Progenitor cell of endocrine pancreas (in vitro differentiated cells): ENCODE measurements at regions not wholly inside any gene's neighbourhood (a gene's known extent, or its start where the extent isn't known, plus 50 kb on each side); places are given as distances from the start of the nearest gene placed in this dataset.
"Not testable (repeated sequence)": the region's sequence is repeated elsewhere in the genome, so short reads cannot be mapped to it uniquely, and the experiment has no call there.

Experiments used
- DNase-seq: peaks from one replicate; pipeline ENCODE4 v3.0.0; 2021; ENCODE audit warnings: low spot score; ENCODE audit not compliant: unreplicated experiment
- H3K27ac Mint-ChIP-seq: 2 replicates; pipeline ENCODE4 v1.8.0; 2021; ENCODE audit warnings: mild to moderate bottlenecking, moderate library complexity, mixed read lengths
- H3K27me3 Mint-ChIP-seq: 2 replicates; pipeline ENCODE4 v1.8.0; 2021; ENCODE audit warnings: mixed read lengths
- H3K36me3 Mint-ChIP-seq: 2 replicates; pipeline ENCODE4 v1.8.0; 2022; ENCODE audit warnings: mixed read lengths; ENCODE audit not compliant: insufficient read depth
- H3K4me1 Mint-ChIP-seq: 2 replicates; pipeline ENCODE4 v1.8.0; 2021; ENCODE audit warnings: low read depth, mixed read lengths
- H3K4me3 Mint-ChIP-seq: 2 replicates; pipeline ENCODE4 v1.8.0; 2021; ENCODE audit warnings: low read depth, mild to moderate bottlenecking, moderate library complexity, mixed read lengths
- H3K9me3 Mint-ChIP-seq: 2 replicates; pipeline ENCODE4 v1.8.0; 2021; ENCODE audit warnings: low read depth, mixed read lengths
- TF ChIP-seq, protein P1 (sequence below): fragments of 200-600 bp; sonication (generic); IDR thresholded peaks from one replicate; pipeline ENCODE4 v1.5.0; 2021; ENCODE audit warnings: antibody characterized with exemption, mild to moderate bottlenecking; ENCODE audit not compliant: unreplicated experiment

DNA sequence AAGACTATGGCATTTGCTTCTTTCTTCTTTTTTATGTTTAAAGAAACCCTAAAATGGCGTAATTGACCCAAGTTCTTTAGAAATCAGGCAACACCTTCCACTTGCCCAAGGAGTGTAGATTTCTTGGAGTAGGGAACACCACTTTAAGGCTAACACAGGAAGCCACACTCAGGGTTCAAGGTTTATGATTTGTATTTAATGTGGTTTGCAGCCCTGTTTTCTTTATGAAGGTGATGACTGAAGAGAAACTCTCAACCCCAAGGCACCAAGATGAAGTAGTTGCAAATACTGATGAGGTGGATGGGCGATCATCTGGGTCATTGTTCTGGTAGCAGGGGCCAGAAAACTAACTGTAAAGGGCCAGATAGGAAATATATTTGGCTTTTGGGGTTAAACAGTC, 101.1 kb downstream of the DLEU7 start:
- H3K4me1 Mint-ChIP-seq = peaks cover 11% of the 10 kb centered on the region

DNA sequence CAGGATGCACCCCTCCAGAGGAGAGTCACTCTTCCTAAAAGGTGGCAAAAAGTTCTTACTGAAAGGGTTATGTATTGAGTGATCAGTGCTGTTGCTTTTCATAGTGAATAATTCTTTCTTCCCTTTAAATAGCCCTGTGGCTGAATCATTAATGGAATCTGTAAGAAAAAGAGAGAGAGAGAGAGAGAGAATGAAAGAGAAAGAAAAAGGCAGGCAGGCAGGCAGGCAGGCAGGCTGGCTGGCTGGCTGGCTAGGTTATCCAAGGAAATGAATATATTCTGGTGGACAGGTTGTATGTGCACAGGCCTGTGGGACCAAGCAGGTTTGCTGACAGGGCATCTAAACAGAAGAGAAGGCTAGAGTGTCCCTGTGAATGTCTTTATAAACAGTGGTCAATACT, 100.5 kb downstream of the DLEU7 start:
- DNase-seq = no peak
- Mint-ChIP-seq H3K9me3 (peaks cover 3% of the 10 kb centered on the region), H3K4me3 (no peak overlapping the region), H3K4me1 (peaks cover 17% of the 10 kb centered on the region), H3K27ac (no peak overlapping the region), H3K36me3 (no peaks in the 10 kb centered on the region), H3K27me3 (peaks cover 5% of the 10 kb centered on the region)
- TF ChIP-seq, protein P1, sequence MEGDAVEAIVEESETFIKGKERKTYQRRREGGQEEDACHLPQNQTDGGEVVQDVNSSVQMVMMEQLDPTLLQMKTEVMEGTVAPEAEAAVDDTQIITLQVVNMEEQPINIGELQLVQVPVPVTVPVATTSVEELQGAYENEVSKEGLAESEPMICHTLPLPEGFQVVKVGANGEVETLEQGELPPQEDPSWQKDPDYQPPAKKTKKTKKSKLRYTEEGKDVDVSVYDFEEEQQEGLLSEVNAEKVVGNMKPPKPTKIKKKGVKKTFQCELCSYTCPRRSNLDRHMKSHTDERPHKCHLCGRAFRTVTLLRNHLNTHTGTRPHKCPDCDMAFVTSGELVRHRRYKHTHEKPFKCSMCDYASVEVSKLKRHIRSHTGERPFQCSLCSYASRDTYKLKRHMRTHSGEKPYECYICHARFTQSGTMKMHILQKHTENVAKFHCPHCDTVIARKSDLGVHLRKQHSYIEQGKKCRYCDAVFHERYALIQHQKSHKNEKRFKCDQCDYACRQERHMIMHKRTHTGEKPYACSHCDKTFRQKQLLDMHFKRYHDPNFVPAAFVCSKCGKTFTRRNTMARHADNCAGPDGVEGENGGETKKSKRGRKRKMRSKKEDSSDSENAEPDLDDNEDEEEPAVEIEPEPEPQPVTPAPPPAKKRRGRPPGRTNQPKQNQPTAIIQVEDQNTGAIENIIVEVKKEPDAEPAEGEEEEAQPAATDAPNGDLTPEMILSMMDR = no peak

More for the DNA sequence above, 101.1 kb downstream of the DLEU7 start:
- TF ChIP-seq, protein P1 = no peak
- peaks cover 5% of the 10 kb centered on the region for H3K27me3 Mint-ChIP-seq
- no peak for DNase-seq
- H3K27ac Mint-ChIP-seq = no peak overlapping the region
- no peak overlapping the region for H3K4me3 Mint-ChIP-seq
- peaks cover 3% of the 10 kb centered on the region for H3K9me3 Mint-ChIP-seq
- H3K36me3 Mint-ChIP-seq = no peaks in the 10 kb centered on the region

DNA sequence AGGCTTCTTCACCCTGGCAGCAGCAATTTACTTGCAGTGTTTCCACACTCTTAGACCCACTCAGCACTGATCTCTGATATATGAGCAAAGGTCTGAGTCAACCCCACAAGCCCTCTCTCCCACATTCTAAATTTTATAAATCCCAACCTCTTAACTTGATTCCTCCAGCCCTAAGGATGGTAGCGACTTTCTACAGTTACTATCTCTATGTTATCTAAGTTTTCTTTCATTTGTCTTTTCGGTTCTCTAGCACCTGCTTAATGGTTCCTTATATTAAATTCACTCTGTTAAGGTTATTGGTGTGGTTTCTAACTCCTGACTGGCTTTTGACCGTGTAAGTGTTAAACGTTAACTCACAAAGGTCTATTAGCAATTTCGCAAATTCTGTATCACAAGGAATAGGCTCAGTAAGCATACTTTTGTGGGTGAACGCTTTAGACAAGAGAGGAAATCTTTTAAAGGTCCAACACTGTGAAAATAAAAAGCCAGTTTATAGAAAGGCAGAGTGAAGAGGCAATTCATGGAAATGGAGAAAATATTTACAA, 99.3 kb downstream of the DLEU7 start:
- no peak overlapping the region for H3K27ac Mint-ChIP-seq
- peaks cover 3% of the 10 kb centered on the region for H3K9me3 Mint-ChIP-seq
- peaks cover 5% of the 10 kb centered on the region for H3K27me3 Mint-ChIP-seq
- DNase-seq = no peak
- peaks cover 19% of the 10 kb centered on the region for H3K4me1 Mint-ChIP-seq
- TF ChIP-seq, protein P1 = no peak
- H3K4me3 Mint-ChIP-seq = no peak overlapping the region
- H3K36me3 Mint-ChIP-seq = no peaks in the 10 kb centered on the region

DNA sequence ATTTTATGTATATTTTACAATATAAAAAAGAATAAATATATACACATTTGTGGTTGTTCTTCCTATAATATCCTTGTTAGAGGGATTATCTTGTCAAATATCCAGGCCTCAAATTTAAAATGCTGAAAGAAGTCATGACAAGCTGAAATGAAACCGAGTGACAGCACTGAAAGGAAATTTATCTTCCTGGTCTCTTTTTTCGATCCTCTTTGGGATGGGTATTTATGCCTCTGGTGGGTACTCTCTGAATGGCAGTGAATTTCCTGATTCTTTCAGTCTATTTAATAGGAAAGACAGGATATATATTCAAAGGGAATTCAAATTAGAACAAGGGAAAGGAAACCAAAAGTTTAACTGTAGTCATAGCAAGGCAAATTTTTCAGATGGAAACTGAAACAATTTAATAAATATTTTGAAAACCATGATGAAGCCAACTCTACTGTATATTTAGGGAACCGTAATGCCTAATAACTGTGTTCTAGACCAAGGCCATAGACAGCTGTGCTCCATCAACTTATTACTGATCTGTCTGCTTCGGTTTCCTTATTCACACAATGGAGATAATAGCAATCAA, 97.9 kb downstream of the DLEU7 start:
- Mint-ChIP-seq H3K27me3 (peaks cover 5% of the 10 kb centered on the region), H3K9me3 (peaks cover 17% of the 10 kb centered on the region), H3K4me1 (peaks cover 19% of the 10 kb centered on the region), H3K27ac (no peak overlapping the region), H3K4me3 (no peak overlapping the region), H3K36me3 (peaks cover 1% of the 10 kb centered on the region)
- TF ChIP-seq, protein P1 = peak; percentile 27
- DNase-seq = no peak

DNA sequence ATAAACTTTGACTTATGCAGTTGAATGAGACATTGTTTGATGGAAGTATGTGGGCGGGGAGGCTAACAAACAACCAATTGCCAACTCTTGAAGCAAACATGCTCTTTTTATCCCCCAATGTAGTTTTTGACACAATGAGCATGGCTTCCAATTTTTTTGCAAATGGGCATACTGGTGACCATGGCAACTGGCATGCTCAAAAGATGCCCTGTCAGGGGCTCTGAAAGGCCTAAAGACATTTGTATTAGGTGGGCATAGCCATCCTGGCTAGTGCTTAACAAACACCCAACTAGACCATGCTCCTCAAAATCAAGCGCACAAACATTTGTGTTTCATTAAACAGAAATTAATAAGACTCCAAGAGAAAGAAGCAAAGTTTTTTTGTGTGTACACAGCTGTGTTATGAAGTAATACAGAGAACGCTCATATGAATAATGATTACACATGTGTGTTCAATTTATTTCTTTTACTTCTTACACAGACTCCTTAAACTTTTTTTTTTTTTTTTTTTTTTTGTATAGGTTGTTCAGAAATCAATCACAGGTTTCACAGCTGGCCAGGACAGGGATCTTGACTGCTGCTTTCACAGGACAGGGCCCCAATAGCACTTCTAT, 95.6 kb downstream of the DLEU7 start:
- H3K4me1 Mint-ChIP-seq = peaks cover 19% of the 10 kb centered on the region

DNA sequence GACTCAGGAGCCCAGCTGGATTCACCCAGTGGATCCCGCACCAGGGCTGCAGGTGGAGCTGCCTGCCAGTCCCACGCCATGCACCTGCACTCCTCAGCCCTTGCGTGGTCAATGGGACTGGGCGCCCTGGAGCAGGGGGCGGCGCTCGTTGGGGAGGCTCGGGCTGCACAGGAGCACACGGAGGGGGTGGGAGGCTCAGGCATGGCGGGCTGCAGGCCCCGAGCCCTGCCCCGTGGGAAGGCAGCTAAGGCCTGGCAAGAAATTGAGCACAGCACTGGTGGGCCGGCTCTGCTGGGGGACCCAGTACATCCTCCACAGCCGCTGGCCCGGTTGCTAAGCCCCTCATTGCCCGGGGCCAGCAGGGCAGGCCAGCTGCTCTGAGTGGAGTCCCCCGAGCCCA, 90.3 kb downstream of the DLEU7 start:
- not testable (repeated sequence) for H3K27me3 Mint-ChIP-seq, H3K4me1 Mint-ChIP-seq, H3K36me3 Mint-ChIP-seq, H3K4me3 Mint-ChIP-seq, H3K27ac Mint-ChIP-seq, DNase-seq
- H3K9me3 Mint-ChIP-seq = peaks cover 45% of the 10 kb centered on the region

More for the DNA sequence above, 95.6 kb downstream of the DLEU7 start:
- H3K36me3 Mint-ChIP-seq = peaks cover 3% of the 10 kb centered on the region
- H3K27me3 Mint-ChIP-seq = peaks cover 3% of the 10 kb centered on the region
- H3K27ac Mint-ChIP-seq = no peak overlapping the region
- TF ChIP-seq, protein P1 = no peak
- H3K9me3 Mint-ChIP-seq = peaks cover 19% of the 10 kb centered on the region
- DNase-seq = no peak
- no peak overlapping the region for H3K4me3 Mint-ChIP-seq

DNA sequence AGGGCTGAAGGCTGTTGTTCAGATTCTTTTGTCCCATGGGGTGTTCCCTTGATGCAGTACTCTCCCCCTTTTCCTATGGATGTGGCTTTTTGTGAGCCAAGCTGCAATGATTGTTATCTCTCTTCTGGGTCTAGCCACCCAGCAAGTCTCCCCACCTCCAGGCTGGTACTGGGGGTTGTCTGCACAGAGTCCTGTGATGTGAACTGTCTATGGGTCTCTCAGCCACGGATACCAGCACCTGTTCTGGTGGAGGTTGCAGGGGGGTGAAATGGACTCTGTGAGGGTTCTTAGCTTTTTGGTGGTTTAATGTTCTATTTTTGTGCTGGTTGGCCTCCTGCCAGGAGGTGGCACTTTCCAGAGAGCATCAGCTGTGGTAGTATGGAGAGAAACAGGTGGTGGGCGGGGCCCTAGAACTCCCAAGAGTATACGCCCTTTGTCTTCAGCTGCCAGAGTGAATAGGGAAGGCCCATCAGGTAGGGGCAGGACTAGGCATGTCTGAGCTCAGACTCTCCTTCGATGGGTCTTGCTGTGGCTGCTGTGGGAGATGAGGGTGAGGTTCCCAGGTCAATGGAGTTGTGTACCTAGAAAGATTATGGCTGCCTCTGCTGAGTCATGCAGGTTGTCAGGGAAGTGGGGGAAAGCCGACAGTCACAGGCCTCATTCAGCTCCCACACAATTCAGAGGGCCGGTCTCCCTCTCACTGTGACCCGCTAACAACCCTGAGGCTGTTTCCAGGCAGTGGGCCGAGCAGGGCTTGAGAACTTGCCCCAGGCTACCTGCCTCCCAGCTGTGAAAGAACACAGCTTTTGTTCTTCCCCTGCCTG, 87.4 kb downstream of the DLEU7 start:
- not testable (repeated sequence) for H3K27ac Mint-ChIP-seq, H3K36me3 Mint-ChIP-seq, H3K4me1 Mint-ChIP-seq, H3K4me3 Mint-ChIP-seq, H3K27me3 Mint-ChIP-seq, DNase-seq
- H3K9me3 Mint-ChIP-seq = peaks cover 30% of the 10 kb centered on the region
